Trophoblast cell (in vitro differentiated cells and primary cell): ENCODE measurements at regions not wholly inside any gene's neighbourhood (a gene's known extent, or its start where the extent isn't known, plus 50 kb on each side); places are given as distances from the start of the nearest gene placed in this dataset.

Experiments
- DNase-seq, 2 donors: peaks; one replicate each; pipeline ENCODE4 v3.0.0-alpha.2; 2016
- H2AFZ ChIP-seq: 2 replicates; pipeline ENCODE4 v1.6.1; 2013; ENCODE audit warnings: low read length, moderate library complexity, mild to moderate bottlenecking; ENCODE audit not compliant: insufficient read depth, poor library complexity
- H2AK5ac ChIP-seq: 2 replicates; pipeline ENCODE4 v1.6.1; 2013; ENCODE audit warnings: mild to moderate bottlenecking, low read length
- H2BK120ac ChIP-seq: 2 replicates; pipeline ENCODE4 v1.6.1; 2013; ENCODE audit warnings: low read length, mild to moderate bottlenecking, moderate library complexity; ENCODE audit not compliant: insufficient read depth, poor library complexity
- H2BK12ac ChIP-seq: 2 replicates; pipeline ENCODE4 v1.6.1; 2013; ENCODE audit warnings: mild to moderate bottlenecking, low read length, moderate library complexity
- H2BK5ac ChIP-seq: 2 replicates; pipeline ENCODE4 v1.6.1; 2013; ENCODE audit warnings: low read length, low read depth, moderate library complexity, mild to moderate bottlenecking; ENCODE audit not compliant: poor library complexity
- H3K14ac ChIP-seq: 2 replicates; pipeline ENCODE4 v1.6.1; 2013; ENCODE audit warnings: mild to moderate bottlenecking, low read length
- H3K18ac ChIP-seq: 2 replicates; pipeline ENCODE4 v1.6.1; 2013; ENCODE audit warnings: mild to moderate bottlenecking, low read length
- H3K23ac ChIP-seq: 2 replicates; pipeline ENCODE4 v1.6.1; 2013; ENCODE audit warnings: low read length
- H3K27ac ChIP-seq: 2 replicates; pipeline ENCODE4 v1.5.1; 2013; ENCODE audit warnings: low read depth, mild to moderate bottlenecking, inconsistent platforms, low read length, moderate library complexity
- H3K27me3 ChIP-seq: 2 replicates; pipeline ENCODE4 v1.6.1; 2013; ENCODE audit warnings: inconsistent platforms, mild to moderate bottlenecking, low read length, moderate library complexity; ENCODE audit not compliant: insufficient read depth
- H3K36me3 ChIP-seq, 2 experiments: 1 replicate in 1 of 2; 2 replicates in 1 of 2; pipeline ENCODE4 v1.6.1; 2013; ENCODE audit warnings: low read length in 2 of 2, mild to moderate bottlenecking in 2 of 2, moderate library complexity in 1 of 2; ENCODE audit not compliant: insufficient read depth in 2 of 2, control insufficient read depth in 1 of 2
- H3K4ac ChIP-seq: 2 replicates; pipeline ENCODE4 v1.6.1; 2013; ENCODE audit warnings: low read depth, mild to moderate bottlenecking, low read length, moderate library complexity
- H3K4me1 ChIP-seq, 2 experiments: 1 replicate in 1 of 2; 2 replicates in 1 of 2; pipeline ENCODE4 v1.6.1; 2013; ENCODE audit warnings: low read length in 2 of 2, mild to moderate bottlenecking in 2 of 2, moderate library complexity in 1 of 2; ENCODE audit not compliant: insufficient read depth in 2 of 2, control insufficient read depth in 1 of 2
- H3K4me2 ChIP-seq: 2 replicates; pipeline ENCODE4 v1.6.1; 2013; ENCODE audit warnings: inconsistent platforms, mild to moderate bottlenecking, low read length, moderate library complexity
- H3K4me3 ChIP-seq: 2 replicates; pipeline ENCODE4 v1.5.1; 2013; ENCODE audit warnings: mild to moderate bottlenecking, low read depth, low read length, inconsistent platforms
- H3K79me1 ChIP-seq: one replicate; pipeline ENCODE4 v1.6.1; 2013; ENCODE audit warnings: low read length
- H3K79me2 ChIP-seq: 2 replicates; pipeline ENCODE4 v1.6.1; 2013; ENCODE audit warnings: low read length, mild to moderate bottlenecking; ENCODE audit not compliant: control insufficient read depth, insufficient read depth, poor library complexity
- H3K9ac ChIP-seq: 2 replicates; pipeline ENCODE4 v1.6.1; 2013; ENCODE audit warnings: mild to moderate bottlenecking, low read length
- H3K9me3 ChIP-seq: 2 replicates; pipeline ENCODE4 v1.6.1; 2013; ENCODE audit warnings: low read depth, mild to moderate bottlenecking, control low read depth, inconsistent platforms, low read length; ENCODE audit not compliant: insufficient read depth
- H4K12ac ChIP-seq: 2 replicates; pipeline ENCODE4 v1.6.1; 2013; ENCODE audit warnings: low read depth, mild to moderate bottlenecking, low read length, moderate library complexity
- H4K8ac ChIP-seq: 2 replicates; pipeline ENCODE4 v1.6.1; 2013; ENCODE audit warnings: low read depth, mild to moderate bottlenecking, low read length, moderate library complexity
- H4K91ac ChIP-seq: one replicate; pipeline ENCODE4 v1.6.1; 2013; ENCODE audit warnings: low read depth, mild to moderate bottlenecking, low read length, moderate library complexity
- WGBS: extraction: QIAGEN DNeasy Blood & Tissue Kit; methylation state at CpG from one replicate; pipeline ENCODE4 v1.1.7; 2013; ENCODE audit warnings: missing lambda C conversion rate; ENCODE audit not compliant: insufficient read length, insufficient coverage; ENCODE audit errors: extremely low coverage; 5-methylcytosine and 5-hydroxymethylcytosine counted together

- no peaks in the 10 kb centered on the region for H3K36me3 ChIP-seq
- no CpG with 5 or more reads among the region's 7 CpGs for WGBS
- no peaks in the 10 kb centered on the region for H3K79me1 ChIP-seq
- no peak overlapping the region for H3K18ac ChIP-seq
- no peaks in the 10 kb centered on the region for H3K79me2 ChIP-seq
- no peaks in the 10 kb centered on the region for H3K27me3 ChIP-seq
- H3K23ac ChIP-seq = no peak overlapping the region
- no peak overlapping the region for H4K12ac ChIP-seq
- no peak overlapping the region for H4K8ac ChIP-seq
- H3K9me3 ChIP-seq = no peaks in the 10 kb centered on the region
- no peak overlapping the region for H3K9ac ChIP-seq
- no peak for DNase-seq
- H3K4me1 ChIP-seq = no peaks in the 10 kb centered on the region
- H3K14ac ChIP-seq = no peak overlapping the region
- no peak overlapping the region for H3K27ac ChIP-seq
- no peak overlapping the region for H3K4ac ChIP-seq
- no peak overlapping the region for H2AFZ ChIP-seq
- no peak overlapping the region for H2AK5ac ChIP-seq
- no peak overlapping the region for H4K91ac ChIP-seq
- H3K4me3 ChIP-seq = no peak overlapping the region
- no peak overlapping the region for H3K4me2 ChIP-seq
- H2BK5ac ChIP-seq = no peak overlapping the region
- H2BK120ac ChIP-seq = no peak overlapping the region
- H2BK12ac ChIP-seq = no peak overlapping the region
Observed at GRCh38 chr1:36605942-36606640, 123.4 kb upstream of the CSF3R start.

- no peak overlapping the region for H3K9ac ChIP-seq
- H3K79me2 ChIP-seq = no peaks in the 10 kb centered on the region
Observed at GRCh38 chr1:36603461-36603860, 120.7 kb upstream of the CSF3R start.

DNA sequence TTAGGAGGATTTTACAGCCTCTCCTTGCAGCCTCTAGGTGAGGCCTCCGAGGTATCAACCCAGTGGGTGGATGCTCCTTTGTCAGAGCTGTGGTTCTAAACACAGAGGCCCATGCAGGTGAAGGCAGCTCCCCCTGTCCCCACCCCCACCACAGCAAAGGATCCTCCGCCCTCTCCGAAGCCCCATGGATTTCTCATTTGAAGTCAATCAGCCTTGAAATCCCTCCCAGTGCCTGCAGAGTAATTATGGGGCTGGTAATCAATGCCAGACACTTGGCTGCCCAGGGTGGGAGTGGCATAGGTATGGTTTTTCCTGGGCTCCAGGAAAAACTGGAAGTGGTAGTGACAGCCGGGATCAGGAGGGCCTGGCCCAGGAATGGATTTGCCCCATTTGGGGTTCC, 119.5 kb upstream of the CSF3R start:
- WGBS = no CpG with 5 or more reads among the region's 4 CpGs
- no peak overlapping the region for H4K8ac ChIP-seq

More at GRCh38 chr1:36603461-36603860, 120.7 kb upstream of the CSF3R start:
- H3K9me3 ChIP-seq = no peaks in the 10 kb centered on the region
- no peak overlapping the region for H2AK5ac ChIP-seq
- no peak overlapping the region for H3K4me3 ChIP-seq
- H2BK120ac ChIP-seq = no peak overlapping the region
- H4K8ac ChIP-seq = no peak overlapping the region
- H3K23ac ChIP-seq = no peak overlapping the region
- H3K79me1 ChIP-seq = no peaks in the 10 kb centered on the region
- no peak overlapping the region for H3K27ac ChIP-seq
- no peaks in the 10 kb centered on the region for H3K36me3 ChIP-seq
- H3K4me2 ChIP-seq = no peak overlapping the region
- H3K18ac ChIP-seq = no peak overlapping the region
- DNase-seq = no peak
- no peak overlapping the region for H3K4ac ChIP-seq
- H3K14ac ChIP-seq = no peak overlapping the region
- H2AFZ ChIP-seq = no peak overlapping the region
- H3K4me1 ChIP-seq = no peaks in the 10 kb centered on the region
- no peak overlapping the region for H2BK12ac ChIP-seq
- H4K12ac ChIP-seq = no peak overlapping the region
- WGBS = no CpG with 5 or more reads among the region's 3 CpGs
- no peaks in the 10 kb centered on the region for H3K27me3 ChIP-seq
- no peak overlapping the region for H2BK5ac ChIP-seq
- no peak overlapping the region for H4K91ac ChIP-seq

DNA sequence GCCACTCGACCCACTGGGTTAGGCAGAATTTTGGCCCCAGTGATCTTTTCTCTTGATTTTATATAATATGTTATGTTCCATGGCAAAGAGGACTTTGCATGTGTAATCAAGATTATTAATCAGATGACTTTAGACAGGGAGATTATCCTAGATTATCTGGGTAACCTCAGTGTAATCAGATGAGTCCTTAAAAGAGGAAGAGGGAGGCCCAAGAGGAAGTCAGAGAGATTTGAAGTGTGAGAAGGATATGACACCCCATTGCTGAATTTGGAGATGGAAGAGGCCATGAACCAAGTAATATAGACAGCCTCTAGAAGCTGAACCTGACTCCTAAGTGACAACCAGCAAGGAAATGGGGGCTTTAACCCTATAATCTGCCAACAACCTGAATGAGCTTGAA, 117.1 kb upstream of the CSF3R start:
- no peaks in the 10 kb centered on the region for H3K36me3 ChIP-seq
- H3K9ac ChIP-seq = no peak overlapping the region
- H3K4me1 ChIP-seq = no peaks in the 10 kb centered on the region
- H4K8ac ChIP-seq = no peak overlapping the region
- no peak overlapping the region for H4K12ac ChIP-seq
- DNase-seq = no peak
- H2AFZ ChIP-seq = no peak overlapping the region
- no peak overlapping the region for H2BK12ac ChIP-seq
- H4K91ac ChIP-seq = no peak overlapping the region
- no peaks in the 10 kb centered on the region for H3K79me1 ChIP-seq
- no peak overlapping the region for H3K4me3 ChIP-seq
- H3K4me2 ChIP-seq = no peak overlapping the region
- H3K18ac ChIP-seq = no peak overlapping the region
- H3K23ac ChIP-seq = no peak overlapping the region
- H3K9me3 ChIP-seq = peaks cover 3% of the 10 kb centered on the region
- H3K27me3 ChIP-seq = no peaks in the 10 kb centered on the region
- no peak overlapping the region for H2BK5ac ChIP-seq
- no peaks in the 10 kb centered on the region for H3K79me2 ChIP-seq
- H3K4ac ChIP-seq = no peak overlapping the region
- H3K14ac ChIP-seq = no peak overlapping the region
- no peak overlapping the region for H3K27ac ChIP-seq
- no CpG with 5 or more reads among the region's 1 CpG for WGBS
- H2BK120ac ChIP-seq = no peak overlapping the region
- H2AK5ac ChIP-seq = no peak overlapping the region

More for the DNA sequence above, 119.5 kb upstream of the CSF3R start:
- H3K4me1 ChIP-seq = no peaks in the 10 kb centered on the region
- H4K91ac ChIP-seq = no peak overlapping the region
- no peaks in the 10 kb centered on the region for H3K36me3 ChIP-seq
- H2BK12ac ChIP-seq = no peak overlapping the region
- H3K23ac ChIP-seq = no peak overlapping the region
- no peaks in the 10 kb centered on the region for H3K79me1 ChIP-seq
- H2BK5ac ChIP-seq = no peak overlapping the region
- no peak overlapping the region for H3K9ac ChIP-seq
- H3K4me3 ChIP-seq = no peak overlapping the region
- H3K9me3 ChIP-seq = peaks cover 1% of the 10 kb centered on the region
- H4K12ac ChIP-seq = no peak overlapping the region
- no peak for DNase-seq
- H2BK120ac ChIP-seq = no peak overlapping the region
- H2AK5ac ChIP-seq = no peak overlapping the region
- H3K27ac ChIP-seq = no peak overlapping the region
- no peaks in the 10 kb centered on the region for H3K79me2 ChIP-seq
- H3K27me3 ChIP-seq = no peaks in the 10 kb centered on the region
- no peak overlapping the region for H3K4me2 ChIP-seq
- no peak overlapping the region for H3K14ac ChIP-seq
- no peak overlapping the region for H3K4ac ChIP-seq
- H2AFZ ChIP-seq = no peak overlapping the region
- no peak overlapping the region for H3K18ac ChIP-seq
